Stomach (tissue), 8 donors: ENCODE measurements at regions not wholly inside any gene's neighbourhood (a gene's known extent, or its start where the extent isn't known, plus 50 kb on each side); places are given as distances from the start of the nearest gene placed in this dataset.

ENCODE experiments used
- DNase-seq, 2 donors: peaks; one replicate each; pipeline versions ENCODE4 v3.0.0 to v3.0.0-alpha.2; 2013 to 2019
- H3K27ac ChIP-seq, 5 donors: fragments of 200-600 bp in 4 of 5; sonication (generic) in 4 of 5; one replicate each; pipeline ENCODE4 v1.5.1; 2013 to 2019; ENCODE audit warnings: mild to moderate bottlenecking in 1 of 5, moderate library complexity in 1 of 5
- H3K27me3 ChIP-seq, 3 donors: fragments of 200-600 bp; sonication (generic); one replicate each; pipeline ENCODE4 v1.5.1; 2017 to 2019; ENCODE audit warnings: mixed run types in 1 of 3
- H3K36me3 ChIP-seq, 4 donors: fragments of 200-600 bp; sonication (generic); 1 replicate in 3 of 4; 2 replicates in 1 of 4; pipeline ENCODE4 v1.5.1; 2016 to 2019
- H3K4me1 ChIP-seq, 4 donors: fragments of 200-600 bp; sonication (generic); one replicate each; pipeline ENCODE4 v1.5.1; 2016 to 2019
- H3K4me3 ChIP-seq, 4 donors: fragments of 200-600 bp; sonication (generic) in 3 of 4; one replicate each; pipeline ENCODE4 v1.5.1; 2016 to 2019; ENCODE audit warnings: mild to moderate bottlenecking in 1 of 4
- H3K9me3 ChIP-seq, 4 donors: fragments of 200-600 bp; sonication (generic); one replicate each; pipeline ENCODE4 v1.5.1; 2016 to 2019
- EP300 ChIP-seq: sonication (generic); formaldehyde crosslinking; IDR thresholded peaks from one replicate; pipeline ENCODE4 v1.6.1; 2017; ENCODE audit warnings: antibody characterized with exemption
- POLR2A ChIP-seq, 4 donors: fragments of 450-650 bp; IDR thresholded peaks; one replicate each; pipeline ENCODE4 v1.6.1; 2016; ENCODE audit warnings: antibody characterized with exemption in 4 of 4, control low read depth in 2 of 4, mild to moderate bottlenecking in 1 of 4, moderate library complexity in 1 of 4
- POLR2AphosphoS5 ChIP-seq, 3 donors: sonication (generic); formaldehyde crosslinking; IDR thresholded peaks; one replicate each; pipeline ENCODE4 v1.6.1; 2016; ENCODE audit warnings: antibody characterized with exemption in 3 of 3
- WGBS, 5 donors: extraction: QIAGEN DNeasy Blood & Tissue Kit in 3 of 5; methylation state at CpG; one replicate each; pipeline versions ENCODE4 v1.1.5 to v1.1.7; 2013 to 2018; 5-methylcytosine and 5-hydroxymethylcytosine counted together
- intact Hi-C: fragments of 100-400 bp; cut with DNase I; formaldehyde crosslinking; loops from one replicate; pipeline ENCODE4 v1.15.1; 2023; ENCODE audit warnings: low total_unique reads
- TF ChIP-seq, protein P1 (sequence below), 7 experiments: fragments of 450-650 bp in 4 of 7; fragments of 200-600 bp in 3 of 7; sonication (generic) in 3 of 7; IDR thresholded peaks; one replicate each; pipeline ENCODE4 v1.5.1; 2016 to 2019; ENCODE audit warnings: antibody characterized with exemption in 7 of 7, control low read depth in 2 of 7, mild to moderate bottlenecking in 1 of 7
- donor health status: healthy with polysubstance abuse.
- donor health status: Bipolar disorder and iron deficiency.
- donor health status: healthy.

DNA sequence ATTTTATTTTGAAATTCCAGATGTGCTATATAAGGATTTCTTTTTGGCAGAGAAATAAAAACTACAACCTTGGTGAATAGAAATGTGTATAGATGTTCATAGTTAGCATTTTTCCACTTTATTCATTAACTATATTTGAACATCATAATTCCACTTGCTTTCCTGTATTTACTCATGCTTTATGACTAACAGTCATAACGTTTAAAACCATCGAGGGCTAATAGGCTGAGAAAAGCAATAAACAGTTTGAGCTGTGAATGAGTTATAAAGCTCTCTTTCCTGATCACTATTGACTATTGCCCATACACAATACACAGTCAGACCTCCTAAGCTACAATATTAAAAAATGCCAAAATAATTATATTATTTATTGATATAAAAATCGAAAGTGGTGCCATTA is 502.1 kb upstream of the RASGRP1 start:
- no peaks in the 10 kb centered on the region for H3K9me3 ChIP-seq
- H3K4me3 ChIP-seq, result no peak overlapping the region
- H3K27ac ChIP-seq, result no peak overlapping the region
- no peaks in the 10 kb centered on the region for H3K36me3 ChIP-seq
- intact Hi-C loops, result no loop called here
- no peaks in the 10 kb centered on the region for H3K27me3 ChIP-seq
- 57 to 74% (median 65%) methylated on average over 3 of the region's 3 CpGs for WGBS, 5 donors
- no peaks in the 10 kb centered on the region for H3K4me1 ChIP-seq
- no peak for DNase-seq
- TF ChIP-seq, protein P1, sequence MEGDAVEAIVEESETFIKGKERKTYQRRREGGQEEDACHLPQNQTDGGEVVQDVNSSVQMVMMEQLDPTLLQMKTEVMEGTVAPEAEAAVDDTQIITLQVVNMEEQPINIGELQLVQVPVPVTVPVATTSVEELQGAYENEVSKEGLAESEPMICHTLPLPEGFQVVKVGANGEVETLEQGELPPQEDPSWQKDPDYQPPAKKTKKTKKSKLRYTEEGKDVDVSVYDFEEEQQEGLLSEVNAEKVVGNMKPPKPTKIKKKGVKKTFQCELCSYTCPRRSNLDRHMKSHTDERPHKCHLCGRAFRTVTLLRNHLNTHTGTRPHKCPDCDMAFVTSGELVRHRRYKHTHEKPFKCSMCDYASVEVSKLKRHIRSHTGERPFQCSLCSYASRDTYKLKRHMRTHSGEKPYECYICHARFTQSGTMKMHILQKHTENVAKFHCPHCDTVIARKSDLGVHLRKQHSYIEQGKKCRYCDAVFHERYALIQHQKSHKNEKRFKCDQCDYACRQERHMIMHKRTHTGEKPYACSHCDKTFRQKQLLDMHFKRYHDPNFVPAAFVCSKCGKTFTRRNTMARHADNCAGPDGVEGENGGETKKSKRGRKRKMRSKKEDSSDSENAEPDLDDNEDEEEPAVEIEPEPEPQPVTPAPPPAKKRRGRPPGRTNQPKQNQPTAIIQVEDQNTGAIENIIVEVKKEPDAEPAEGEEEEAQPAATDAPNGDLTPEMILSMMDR (IDR thresholded peaks at IDR 0.05), result no peak
- TF ChIP-seq POLR2A (IDR thresholded peaks at IDR 0.05) (no peak), POLR2AphosphoS5 (IDR thresholded peaks at IDR 0.05) (no peak), EP300 (no peak)

DNA sequence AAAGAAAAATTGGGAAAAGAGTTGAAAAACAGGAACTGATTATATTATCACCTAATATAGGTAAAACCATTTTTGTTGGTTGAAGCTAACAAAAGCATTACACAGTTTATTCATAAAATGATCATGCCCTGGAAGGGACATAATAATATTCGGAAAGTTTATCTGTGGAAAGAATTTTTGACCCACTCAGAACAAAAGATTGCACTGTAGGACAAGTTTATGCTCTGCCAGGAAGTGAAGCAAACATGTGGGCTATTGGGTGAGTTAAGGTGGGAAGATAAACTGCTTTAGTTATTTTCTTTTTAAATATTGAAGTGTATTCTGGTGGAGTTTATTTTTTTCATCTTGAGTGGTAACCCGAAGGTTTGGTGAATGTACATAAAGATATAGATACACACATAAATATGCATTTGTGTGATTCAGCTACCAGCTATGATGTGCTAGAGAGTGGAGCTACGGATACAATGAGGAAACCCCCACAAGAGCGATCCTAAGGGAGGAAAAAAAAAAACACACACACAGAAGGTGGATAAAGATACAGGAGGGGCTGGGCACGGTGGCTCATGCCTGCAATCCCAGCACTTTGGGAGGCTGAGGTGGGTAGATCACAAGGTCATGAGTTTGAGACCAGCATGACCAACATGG is 506.4 kb upstream of the THBS1 start:
- no peak for DNase-seq
- Histone ChIP-seq H3K4me1 (peaks cover 0 to 4% (median 0%) of the 10 kb centered on the region in 4 donors), H3K36me3 (no peaks in the 10 kb centered on the region), H3K4me3 (no peak overlapping the region), H3K9me3 (no peaks in the 10 kb centered on the region), H3K27me3 (no peaks in the 10 kb centered on the region), H3K27ac (no peak overlapping the region)
- WGBS, 5 donors, result 51 to 68% (median 67%) methylated on average over 5 of the region's 5 CpGs
- TF ChIP-seq, protein P1 (IDR thresholded peaks at IDR 0.05), result no peak
- TF ChIP-seq POLR2AphosphoS5 (IDR thresholded peaks at IDR 0.05), result no peak
- TF ChIP-seq EP300, result no peak
- TF ChIP-seq POLR2A (IDR thresholded peaks at IDR 0.05), result no peak
- intact Hi-C loops, result no loop called here

DNA sequence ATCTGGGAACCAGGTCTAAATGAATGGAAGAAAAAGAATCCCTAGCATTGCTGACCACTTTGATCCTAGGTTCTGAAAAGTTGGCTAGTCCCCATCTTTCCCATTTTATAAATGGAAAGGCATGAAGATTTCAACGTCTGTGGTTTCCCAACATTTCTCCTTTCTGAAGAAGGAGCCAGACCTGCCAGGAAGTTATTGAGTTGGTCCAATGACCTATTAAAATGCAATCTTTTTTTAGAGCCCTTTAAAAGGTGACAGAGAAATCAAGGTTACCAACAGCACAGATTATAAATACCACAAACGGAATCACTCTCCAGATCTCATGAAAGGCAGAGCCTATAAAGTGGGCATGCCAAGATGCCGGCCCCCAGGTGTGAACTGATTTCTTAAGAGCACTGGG is 505.6 kb upstream of the THBS1 start:
- Histone ChIP-seq H3K9me3 (no peaks in the 10 kb centered on the region), H3K27ac (no peak overlapping the region), H3K27me3 (no peaks in the 10 kb centered on the region), H3K4me3 (no peak overlapping the region), H3K4me1 (peaks cover 0 to 4% (median 0%) of the 10 kb centered on the region in 4 donors), H3K36me3 (no peaks in the 10 kb centered on the region)
- 55 to 70% (median 69%) methylated on average over 3 of the region's 3 CpGs for WGBS, 5 donors
- TF ChIP-seq POLR2AphosphoS5 (IDR thresholded peaks at IDR 0.05), result no peak
- no peak for TF ChIP-seq EP300
- TF ChIP-seq POLR2A (IDR thresholded peaks at IDR 0.05), result no peak
- TF ChIP-seq, protein P1 (IDR thresholded peaks at IDR 0.05), result no peak
- no peak for DNase-seq
- intact Hi-C loops, result no loop called here

DNA sequence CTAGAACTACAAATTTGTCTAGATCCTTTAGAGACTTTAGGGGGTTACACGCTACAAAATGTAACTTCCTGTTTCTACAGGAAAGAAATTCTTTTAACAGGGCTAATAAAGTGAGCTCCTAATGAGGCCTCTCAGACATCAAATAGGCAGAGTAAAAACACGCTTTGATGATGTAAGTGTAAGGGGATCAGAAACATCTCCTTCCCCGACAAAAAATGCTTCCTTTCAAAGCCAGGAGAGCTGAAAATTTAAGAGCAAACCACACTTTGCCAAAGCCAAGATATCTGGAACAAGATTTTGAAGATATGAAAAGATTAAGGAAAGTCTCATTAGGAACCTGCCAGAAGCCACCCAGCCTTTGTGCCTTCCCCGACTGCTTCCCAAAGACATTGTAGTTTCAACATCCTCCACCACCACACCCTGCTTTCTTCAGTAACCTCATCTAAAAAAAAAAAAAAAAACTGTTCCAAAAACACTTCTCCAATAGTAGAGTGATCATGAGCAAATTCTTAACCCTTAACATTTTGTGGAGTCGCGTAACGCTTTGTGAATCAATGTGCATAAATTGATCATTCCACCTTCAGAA is 505.0 kb upstream of the THBS1 start:
- Histone ChIP-seq H3K9me3 (no peaks in the 10 kb centered on the region), H3K27ac (no peak overlapping the region), H3K4me3 (no peak overlapping the region), H3K27me3 (no peaks in the 10 kb centered on the region), H3K4me1 (peaks cover 0 to 4% (median 0%) of the 10 kb centered on the region in 4 donors), H3K36me3 (no peaks in the 10 kb centered on the region)
- no peak for DNase-seq
- 76 to 84% (median 80%) methylated on average over 7 of the region's 7 CpGs for whole genome bisulfite sequencing, 5 donors
- intact Hi-C loops, result no loop called here
- TF ChIP-seq POLR2A (IDR thresholded peaks at IDR 0.05), result no peak
- TF ChIP-seq, protein P1 (IDR thresholded peaks at IDR 0.05), result no peak
- no peak for TF ChIP-seq POLR2AphosphoS5 (IDR thresholded peaks at IDR 0.05)
- TF ChIP-seq EP300, result no peak
